ENCODE measurements at regions not wholly inside any gene's neighbourhood (a gene's known extent, or its start where the extent isn't known, plus 50 kb on each side); places are given as distances from the start of the nearest gene placed in this dataset.

DNA sequence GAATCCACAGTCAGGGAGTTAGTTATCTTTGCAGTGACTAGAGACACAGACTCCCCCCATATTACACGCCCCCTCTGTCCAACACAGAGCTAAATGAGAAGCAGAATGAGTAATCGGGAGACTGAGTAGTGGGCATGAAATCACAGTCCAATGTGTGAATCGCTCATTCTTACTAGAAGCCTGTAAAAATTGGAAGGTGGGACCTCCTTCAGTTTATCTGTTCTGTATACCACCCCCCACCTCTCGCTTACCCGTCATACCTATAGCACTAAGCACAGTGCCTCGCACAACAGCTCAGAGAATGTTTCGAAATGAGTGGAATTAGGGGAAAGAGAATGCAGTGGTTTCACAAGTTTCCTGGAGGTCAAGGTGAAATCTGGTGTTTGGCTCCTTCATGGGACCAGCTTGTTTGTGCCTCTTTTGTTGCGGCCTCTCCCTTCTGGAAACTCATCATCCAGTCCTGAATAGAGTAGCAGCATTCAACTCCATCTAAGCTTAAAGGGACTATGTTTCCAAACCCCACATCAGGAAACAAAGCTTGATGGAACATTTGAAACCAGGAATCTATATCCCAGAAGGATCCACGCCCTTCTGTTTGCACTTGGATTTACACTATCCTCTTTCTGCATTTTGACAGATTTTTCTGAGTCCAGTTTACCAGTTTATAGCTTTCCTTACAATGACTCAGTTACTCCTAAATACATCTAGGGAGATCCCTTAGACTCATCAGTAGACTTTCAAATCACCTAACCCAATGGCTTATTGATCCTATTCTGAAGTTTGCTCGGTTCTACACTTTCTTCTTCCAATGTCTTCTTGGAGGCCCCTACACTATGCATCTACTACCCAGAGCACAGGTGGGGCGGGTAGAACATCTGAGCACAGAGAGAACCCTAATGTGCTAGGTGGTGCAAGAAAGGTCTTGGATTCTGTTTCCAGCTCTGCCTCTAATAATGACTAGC lies 59.2 kb upstream of the PIM1 start:
- no peak for ATAC-seq
- TF ChIP-seq, protein P1, sequence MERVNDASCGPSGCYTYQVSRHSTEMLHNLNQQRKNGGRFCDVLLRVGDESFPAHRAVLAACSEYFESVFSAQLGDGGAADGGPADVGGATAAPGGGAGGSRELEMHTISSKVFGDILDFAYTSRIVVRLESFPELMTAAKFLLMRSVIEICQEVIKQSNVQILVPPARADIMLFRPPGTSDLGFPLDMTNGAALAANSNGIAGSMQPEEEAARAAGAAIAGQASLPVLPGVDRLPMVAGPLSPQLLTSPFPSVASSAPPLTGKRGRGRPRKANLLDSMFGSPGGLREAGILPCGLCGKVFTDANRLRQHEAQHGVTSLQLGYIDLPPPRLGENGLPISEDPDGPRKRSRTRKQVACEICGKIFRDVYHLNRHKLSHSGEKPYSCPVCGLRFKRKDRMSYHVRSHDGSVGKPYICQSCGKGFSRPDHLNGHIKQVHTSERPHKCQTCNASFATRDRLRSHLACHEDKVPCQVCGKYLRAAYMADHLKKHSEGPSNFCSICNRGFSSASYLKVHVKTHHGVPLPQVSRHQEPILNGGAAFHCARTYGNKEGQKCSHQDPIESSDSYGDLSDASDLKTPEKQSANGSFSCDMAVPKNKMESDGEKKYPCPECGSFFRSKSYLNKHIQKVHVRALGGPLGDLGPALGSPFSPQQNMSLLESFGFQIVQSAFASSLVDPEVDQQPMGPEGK (CRISPR knock-in tag; IDR thresholded peaks at IDR 0.05; ENCODE audit: borderline replicate concordance): no peak
- TF ChIP-seq GLIS3 (CRISPR knock-in tag; IDR thresholded peaks at IDR 0.05) (no peak), RARB (CRISPR knock-in tag; IDR thresholded peaks at IDR 0.05) (no peak), ESRRG (CRISPR knock-in tag; IDR thresholded peaks at IDR 0.05) (no peak), ISL1 (CRISPR knock-in tag; IDR thresholded peaks at IDR 0.05) (no peak), TOX (CRISPR knock-in tag; IDR thresholded peaks at IDR 0.05; ENCODE audit: borderline replicate concordance) (no peak), ZFP3 (CRISPR knock-in tag; IDR thresholded peaks at IDR 0.05) (no peak), TCF4 (CRISPR knock-in tag; IDR thresholded peaks at IDR 0.05; ENCODE audit: borderline replicate concordance) (no peak), ZFP30 (CRISPR knock-in tag; IDR thresholded peaks at IDR 0.05) (no peak)
- TF ChIP-seq, protein P2, sequence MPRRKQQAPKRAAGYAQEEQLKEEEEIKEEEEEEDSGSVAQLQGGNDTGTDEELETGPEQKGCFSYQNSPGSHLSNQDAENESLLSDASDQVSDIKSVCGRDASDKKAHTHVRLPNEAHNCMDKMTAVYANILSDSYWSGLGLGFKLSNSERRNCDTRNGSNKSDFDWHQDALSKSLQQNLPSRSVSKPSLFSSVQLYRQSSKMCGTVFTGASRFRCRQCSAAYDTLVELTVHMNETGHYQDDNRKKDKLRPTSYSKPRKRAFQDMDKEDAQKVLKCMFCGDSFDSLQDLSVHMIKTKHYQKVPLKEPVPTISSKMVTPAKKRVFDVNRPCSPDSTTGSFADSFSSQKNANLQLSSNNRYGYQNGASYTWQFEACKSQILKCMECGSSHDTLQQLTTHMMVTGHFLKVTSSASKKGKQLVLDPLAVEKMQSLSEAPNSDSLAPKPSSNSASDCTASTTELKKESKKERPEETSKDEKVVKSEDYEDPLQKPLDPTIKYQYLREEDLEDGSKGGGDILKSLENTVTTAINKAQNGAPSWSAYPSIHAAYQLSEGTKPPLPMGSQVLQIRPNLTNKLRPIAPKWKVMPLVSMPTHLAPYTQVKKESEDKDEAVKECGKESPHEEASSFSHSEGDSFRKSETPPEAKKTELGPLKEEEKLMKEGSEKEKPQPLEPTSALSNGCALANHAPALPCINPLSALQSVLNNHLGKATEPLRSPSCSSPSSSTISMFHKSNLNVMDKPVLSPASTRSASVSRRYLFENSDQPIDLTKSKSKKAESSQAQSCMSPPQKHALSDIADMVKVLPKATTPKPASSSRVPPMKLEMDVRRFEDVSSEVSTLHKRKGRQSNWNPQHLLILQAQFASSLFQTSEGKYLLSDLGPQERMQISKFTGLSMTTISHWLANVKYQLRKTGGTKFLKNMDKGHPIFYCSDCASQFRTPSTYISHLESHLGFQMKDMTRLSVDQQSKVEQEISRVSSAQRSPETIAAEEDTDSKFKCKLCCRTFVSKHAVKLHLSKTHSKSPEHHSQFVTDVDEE (CRISPR knock-in tag; IDR thresholded peaks at IDR 0.05): no peak
- TF ChIP-seq, protein P3, sequence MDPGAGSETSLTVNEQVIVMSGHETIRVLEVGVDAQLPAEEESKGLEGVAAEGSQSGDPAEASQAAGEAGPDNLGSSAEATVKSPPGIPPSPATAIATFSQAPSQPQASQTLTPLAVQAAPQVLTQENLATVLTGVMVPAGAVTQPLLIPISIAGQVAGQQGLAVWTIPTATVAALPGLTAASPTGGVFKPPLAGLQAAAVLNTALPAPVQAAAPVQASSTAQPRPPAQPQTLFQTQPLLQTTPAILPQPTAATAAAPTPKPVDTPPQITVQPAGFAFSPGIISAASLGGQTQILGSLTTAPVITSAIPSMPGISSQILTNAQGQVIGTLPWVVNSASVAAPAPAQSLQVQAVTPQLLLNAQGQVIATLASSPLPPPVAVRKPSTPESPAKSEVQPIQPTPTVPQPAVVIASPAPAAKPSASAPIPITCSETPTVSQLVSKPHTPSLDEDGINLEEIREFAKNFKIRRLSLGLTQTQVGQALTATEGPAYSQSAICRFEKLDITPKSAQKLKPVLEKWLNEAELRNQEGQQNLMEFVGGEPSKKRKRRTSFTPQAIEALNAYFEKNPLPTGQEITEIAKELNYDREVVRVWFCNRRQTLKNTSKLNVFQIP (CRISPR knock-in tag; IDR thresholded peaks at IDR 0.05; ENCODE audit: borderline replicate concordance, low read depth): no peak

DNA sequence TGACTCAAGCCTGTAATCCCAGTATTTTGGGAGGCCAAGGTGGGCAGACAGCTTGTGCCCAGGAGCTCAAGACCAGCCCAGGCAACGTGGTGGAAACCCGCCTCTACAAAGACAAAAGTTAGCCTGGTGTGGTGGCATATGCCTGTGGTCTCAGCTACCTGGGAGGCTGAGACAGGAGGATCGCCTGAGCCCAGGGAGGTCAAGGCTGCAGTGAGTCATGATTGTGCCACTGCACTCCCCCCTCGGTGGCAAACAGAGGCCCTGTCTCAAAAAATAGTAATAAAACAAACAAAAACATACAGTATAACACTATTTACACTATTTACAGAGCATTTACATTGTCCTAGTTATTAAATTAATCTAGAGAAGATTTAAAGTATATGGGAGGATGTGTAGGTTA lies 56.0 kb upstream of the PIM1 start:
- TF ChIP-seq TOX (CRISPR knock-in tag; IDR thresholded peaks at IDR 0.05; ENCODE audit: borderline replicate concordance) (no peak), ESRRG (CRISPR knock-in tag; IDR thresholded peaks at IDR 0.05) (no peak), OSR1 (CRISPR knock-in tag; IDR thresholded peaks at IDR 0.05) (no peak), SNAI2 (CRISPR knock-in tag; IDR thresholded peaks at IDR 0.05) (no peak), ZNF8 (CRISPR knock-in tag; IDR thresholded peaks at IDR 0.05) (no peak), BACH2 (CRISPR knock-in tag; IDR thresholded peaks at IDR 0.05; ENCODE audit: borderline replicate concordance) (no peak), CSDC2 (CRISPR knock-in tag; IDR thresholded peaks at IDR 0.05) (no peak), PPARA (CRISPR knock-in tag; IDR thresholded peaks at IDR 0.05; ENCODE audit: borderline replicate concordance) (no peak), GLIS3 (CRISPR knock-in tag; IDR thresholded peaks at IDR 0.05) (no peak), ZNF70 (CRISPR knock-in tag; IDR thresholded peaks at IDR 0.05) (no peak), RARB (CRISPR knock-in tag; IDR thresholded peaks at IDR 0.05) (no peak)
- TF ChIP-seq, protein P3 (CRISPR knock-in tag; IDR thresholded peaks at IDR 0.05; ENCODE audit: borderline replicate concordance, low read depth): no peak
- TF ChIP-seq, protein P1 (CRISPR knock-in tag; IDR thresholded peaks at IDR 0.05; ENCODE audit: borderline replicate concordance): no peak
- ATAC-seq: no peak

DNA sequence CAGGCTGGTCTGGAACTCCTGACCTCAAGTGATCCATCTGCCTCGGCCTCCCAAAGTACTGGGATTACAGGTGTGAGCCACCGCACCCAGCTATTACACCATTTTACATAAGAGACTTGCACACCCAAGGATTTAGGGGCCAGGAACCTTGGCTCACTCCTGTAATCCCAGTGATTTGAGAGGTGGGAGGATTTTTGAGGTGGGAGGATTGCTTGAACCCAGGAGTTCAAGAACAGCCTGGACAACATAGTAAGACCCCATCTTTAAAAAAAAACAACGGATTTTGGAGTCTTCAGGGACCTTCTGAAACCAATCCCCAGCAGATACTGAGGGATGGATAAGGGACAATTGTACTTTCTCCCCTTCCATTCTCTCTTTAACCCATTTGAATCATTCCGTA lies 55.3 kb upstream of the PIM1 start:
- no peak for ATAC-seq
- TF ChIP-seq OSR1 (CRISPR knock-in tag; IDR thresholded peaks at IDR 0.05) (no peak), ZFP30 (CRISPR knock-in tag; IDR thresholded peaks at IDR 0.05) (no peak), ZFP3 (CRISPR knock-in tag; IDR thresholded peaks at IDR 0.05) (no peak), TCF4 (CRISPR knock-in tag; IDR thresholded peaks at IDR 0.05; ENCODE audit: borderline replicate concordance) (no peak), BACH2 (CRISPR knock-in tag; IDR thresholded peaks at IDR 0.05; ENCODE audit: borderline replicate concordance) (no peak), ZNF565 (CRISPR knock-in tag; conservative IDR thresholded peaks at IDR 0.05; ENCODE audit: low read depth) (no peak), ESRRG (CRISPR knock-in tag; IDR thresholded peaks at IDR 0.05) (no peak)
- TF ChIP-seq, protein P4, sequence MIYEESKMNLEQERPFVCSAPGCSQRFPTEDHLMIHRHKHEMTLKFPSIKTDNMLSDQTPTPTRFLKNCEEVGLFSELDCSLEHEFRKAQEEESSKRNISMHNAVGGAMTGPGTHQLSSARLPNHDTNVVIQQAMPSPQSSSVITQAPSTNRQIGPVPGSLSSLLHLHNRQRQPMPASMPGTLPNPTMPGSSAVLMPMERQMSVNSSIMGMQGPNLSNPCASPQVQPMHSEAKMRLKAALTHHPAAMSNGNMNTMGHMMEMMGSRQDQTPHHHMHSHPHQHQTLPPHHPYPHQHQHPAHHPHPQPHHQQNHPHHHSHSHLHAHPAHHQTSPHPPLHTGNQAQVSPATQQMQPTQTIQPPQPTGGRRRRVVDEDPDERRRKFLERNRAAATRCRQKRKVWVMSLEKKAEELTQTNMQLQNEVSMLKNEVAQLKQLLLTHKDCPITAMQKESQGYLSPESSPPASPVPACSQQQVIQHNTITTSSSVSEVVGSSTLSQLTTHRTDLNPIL (CRISPR knock-in tag; IDR thresholded peaks at IDR 0.05; ENCODE audit: low read depth): no peak
- TF ChIP-seq, protein P3 (CRISPR knock-in tag; IDR thresholded peaks at IDR 0.05; ENCODE audit: borderline replicate concordance, low read depth): no peak
- TF ChIP-seq, protein P1 (CRISPR knock-in tag; IDR thresholded peaks at IDR 0.05; ENCODE audit: borderline replicate concordance): no peak

Data from SK-N-SH treated with all-trans-retinoic acid at 6 μM for 48 hours (cell line).